Lung (tissue), 11 donors: ENCODE measurements at regions not wholly inside any gene's neighbourhood (a gene's known extent, or its start where the extent isn't known, plus 50 kb on each side); places are given as distances from the start of the nearest gene placed in this dataset.
A peak's percentile ranks its signal among the peaks of the same experiment; 100 is the strongest.

ENCODE experiments used
- ATAC-seq: fragments of 200-7000 bp; cut with Tn5 transposase; one replicate; pipeline ENCODE4 v1.9.1; 2020; ENCODE audit warnings: moderate number of reproducible peaks; ENCODE audit not compliant: insufficient read depth, low FRiP score
- DNase-seq, 3 donors: peaks; one replicate each; pipeline ENCODE4 v3.0.0-alpha.2; 2013 to 2017
- H3K27ac ChIP-seq, 2 donors: one replicate each; pipeline ENCODE4 v1.5.1; 2013; ENCODE audit warnings: mild to moderate bottlenecking in 2 of 2, moderate library complexity in 2 of 2, control low read depth in 1 of 2, inconsistent platforms in 1 of 2, low read depth in 1 of 2, low read length in 1 of 2
- H3K27me3 ChIP-seq, 3 donors: one replicate each; pipeline ENCODE4 v1.5.1; 2013; ENCODE audit warnings: low read length in 2 of 3; ENCODE audit not compliant: control insufficient read depth in 3 of 3, insufficient read depth in 3 of 3
- H3K36me3 ChIP-seq, 4 donors: one replicate each; pipeline ENCODE4 v1.5.1; 2013; ENCODE audit warnings: low read length in 4 of 4, mild to moderate bottlenecking in 1 of 4, moderate library complexity in 1 of 4; ENCODE audit not compliant: control insufficient read depth in 4 of 4, insufficient read depth in 4 of 4
- H3K4me1 ChIP-seq, 5 donors: one replicate each; pipeline ENCODE4 v1.5.1; 2013; ENCODE audit warnings: low read length in 5 of 5, mild to moderate bottlenecking in 2 of 5, moderate library complexity in 1 of 5; ENCODE audit not compliant: control insufficient read depth in 5 of 5, insufficient read depth in 5 of 5
- H3K4me3 ChIP-seq: one replicate; pipeline ENCODE4 v1.5.1; 2013; ENCODE audit warnings: mild to moderate bottlenecking, control low read depth, moderate library complexity
- H3K9ac ChIP-seq, 2 donors: one replicate each; pipeline ENCODE4 v1.5.1; 2013; ENCODE audit warnings: low read length in 2 of 2, control low read depth in 1 of 2; ENCODE audit not compliant: insufficient read depth in 1 of 2
- H3K9me3 ChIP-seq, 4 donors: one replicate each; pipeline ENCODE4 v1.5.1; 2013; ENCODE audit warnings: low read length in 3 of 4, mild to moderate bottlenecking in 1 of 4, moderate library complexity in 1 of 4; ENCODE audit not compliant: control insufficient read depth in 4 of 4, insufficient read depth in 3 of 4
- WGBS, 2 donors: extraction: QIAGEN DNeasy Blood & Tissue Kit; methylation state at CpG; one replicate each; pipeline ENCODE4 v1.1.7; 2013; 5-methylcytosine and 5-hydroxymethylcytosine counted together
- TF ChIP-seq, protein P1 (sequence below): IDR thresholded peaks from 2 replicates; pipeline ENCODE4 v1.5.1; 2012; ENCODE audit warnings: mild to moderate bottlenecking; ENCODE audit errors: control extremely low read depth, extremely low read depth
- donor health status: control.
- donor health status: control.
- donor health status: Bipolar disorder and iron deficiency.
- donor health status: healthy.
- donor health status: DM: yes; HTN: yes; CAD: no.

DNA sequence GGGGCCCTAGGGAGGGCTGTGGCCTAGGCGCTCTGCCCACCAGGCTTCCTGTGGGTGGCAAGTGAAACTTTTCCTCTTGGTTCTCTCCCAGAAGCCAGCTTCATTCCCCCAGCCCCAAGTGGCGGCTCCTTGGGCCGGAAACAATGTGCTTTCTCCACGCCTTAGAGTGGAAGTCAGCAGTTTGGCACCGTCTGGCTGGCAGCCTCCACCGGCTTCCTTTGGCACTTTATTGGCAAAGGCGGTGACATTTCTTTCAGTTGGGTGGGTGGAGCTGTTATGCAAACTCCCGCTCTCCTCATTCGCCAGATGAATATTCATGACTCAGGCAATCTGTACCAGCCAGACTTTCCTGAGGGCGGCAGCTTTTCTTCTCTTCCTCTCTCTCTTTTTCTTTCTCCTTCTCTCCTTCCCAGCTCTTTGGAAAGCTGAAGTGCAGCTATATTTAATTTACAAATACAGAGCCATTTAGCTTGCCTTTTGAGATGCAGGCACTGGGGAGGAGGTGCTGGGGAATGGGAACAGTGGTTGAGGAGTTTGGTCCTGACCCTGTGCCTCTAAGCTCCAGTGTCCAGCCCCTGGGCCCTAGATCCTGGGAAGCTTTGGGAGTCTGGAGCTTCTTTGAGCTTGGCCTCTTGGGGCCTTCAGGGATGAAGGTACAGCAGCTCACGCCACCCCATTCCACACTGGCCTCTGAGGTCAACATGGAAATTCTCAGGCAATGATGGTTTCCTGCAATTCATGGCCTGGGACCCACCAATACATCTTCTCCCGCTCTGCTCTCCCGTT lies 67.8 kb upstream of the POU3F1 start:
- H3K4me3 ChIP-seq: no peak overlapping the region
- H3K4me1 ChIP-seq: peaks cover 0 to 9% (median 0%) of the 10 kb centered on the region in 5 donors
- 51 to 55% methylated on average over 13 of the region's 13 CpGs for WGBS, 2 donors
- ATAC-seq: no peak
- H3K9ac ChIP-seq: no peak overlapping the region
- no peak overlapping the region for H3K27ac ChIP-seq
- peak in 1 of 3 donors; percentile 29 for DNase-seq
- TF ChIP-seq, protein P1, sequence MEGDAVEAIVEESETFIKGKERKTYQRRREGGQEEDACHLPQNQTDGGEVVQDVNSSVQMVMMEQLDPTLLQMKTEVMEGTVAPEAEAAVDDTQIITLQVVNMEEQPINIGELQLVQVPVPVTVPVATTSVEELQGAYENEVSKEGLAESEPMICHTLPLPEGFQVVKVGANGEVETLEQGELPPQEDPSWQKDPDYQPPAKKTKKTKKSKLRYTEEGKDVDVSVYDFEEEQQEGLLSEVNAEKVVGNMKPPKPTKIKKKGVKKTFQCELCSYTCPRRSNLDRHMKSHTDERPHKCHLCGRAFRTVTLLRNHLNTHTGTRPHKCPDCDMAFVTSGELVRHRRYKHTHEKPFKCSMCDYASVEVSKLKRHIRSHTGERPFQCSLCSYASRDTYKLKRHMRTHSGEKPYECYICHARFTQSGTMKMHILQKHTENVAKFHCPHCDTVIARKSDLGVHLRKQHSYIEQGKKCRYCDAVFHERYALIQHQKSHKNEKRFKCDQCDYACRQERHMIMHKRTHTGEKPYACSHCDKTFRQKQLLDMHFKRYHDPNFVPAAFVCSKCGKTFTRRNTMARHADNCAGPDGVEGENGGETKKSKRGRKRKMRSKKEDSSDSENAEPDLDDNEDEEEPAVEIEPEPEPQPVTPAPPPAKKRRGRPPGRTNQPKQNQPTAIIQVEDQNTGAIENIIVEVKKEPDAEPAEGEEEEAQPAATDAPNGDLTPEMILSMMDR: no peak
- no peaks in the 10 kb centered on the region for H3K36me3 ChIP-seq
- peaks cover 0 to 3% (median 0%) of the 10 kb centered on the region in 4 donors for H3K9me3 ChIP-seq
- no peaks in the 10 kb centered on the region for H3K27me3 ChIP-seq

DNA sequence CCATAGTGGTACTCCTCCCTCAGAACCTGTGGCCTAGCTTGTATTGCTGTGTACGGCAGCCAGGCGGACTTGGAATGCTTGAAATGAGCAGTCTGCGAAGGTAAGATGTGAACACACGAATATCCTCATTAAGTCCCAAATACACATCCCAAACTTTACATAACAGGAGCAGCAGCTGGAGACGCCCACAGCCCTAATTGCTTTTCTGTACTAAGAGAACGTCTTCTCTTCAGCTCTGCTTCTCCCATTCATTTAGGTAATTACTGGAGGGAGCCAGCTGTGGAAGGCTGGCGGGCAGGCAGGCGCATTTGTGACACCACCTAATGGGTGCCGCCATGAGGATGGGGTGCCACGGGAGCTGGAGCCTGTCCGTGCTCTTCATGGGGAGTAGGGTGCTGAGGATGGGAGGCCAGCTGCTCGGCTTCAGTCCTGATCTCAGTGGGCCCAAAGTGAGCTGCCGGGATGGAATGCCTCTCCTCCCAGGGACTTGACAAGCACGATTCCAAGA lies 66.6 kb upstream of the POU3F1 start:
- Histone ChIP-seq H3K4me3 (no peak overlapping the region), H3K9ac (no peak overlapping the region), H3K27ac (no peak overlapping the region), H3K4me1 (peaks cover 0 to 9% (median 0%) of the 10 kb centered on the region in 5 donors), H3K27me3 (no peaks in the 10 kb centered on the region), H3K36me3 (no peaks in the 10 kb centered on the region), H3K9me3 (no peaks in the 10 kb centered on the region)
- ATAC-seq (no peak), DNase-seq (no peak)
- TF ChIP-seq, protein P1: no peak
- 92 to 93% methylated on average over 14 of the region's 14 CpGs for WGBS, 2 donors

DNA sequence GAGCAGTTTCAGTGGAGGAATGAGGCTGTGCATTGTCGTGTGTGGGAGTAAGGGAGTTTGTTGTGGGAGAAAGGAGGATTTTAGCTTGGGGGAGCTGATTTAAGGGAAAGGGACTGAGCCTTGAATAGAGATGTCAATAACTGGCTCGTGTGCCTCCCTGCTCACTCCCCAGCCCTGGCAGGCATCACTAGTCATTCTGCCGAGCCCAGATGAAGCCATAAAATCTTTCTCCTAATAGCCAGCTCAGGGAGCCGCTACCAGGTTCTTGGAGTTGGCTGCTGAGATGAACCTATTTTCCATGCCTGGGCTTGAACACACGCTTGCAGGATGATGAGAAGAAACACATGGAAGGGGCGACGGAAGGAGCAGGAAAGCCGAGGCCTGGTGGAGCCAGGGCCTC lies 65.0 kb upstream of the POU3F1 start:
- 91 to 94% methylated on average over 8 of the region's 8 CpGs for WGBS, 2 donors
- DNase-seq (no peak), ATAC-seq (no peak)
- Histone ChIP-seq H3K4me1 (peaks cover 0 to 9% (median 0%) of the 10 kb centered on the region in 5 donors), H3K27ac (no peak overlapping the region), H3K9me3 (peaks cover 0 to 1% (median 0%) of the 10 kb centered on the region in 4 donors), H3K9ac (no peak overlapping the region), H3K4me3 (no peak overlapping the region), H3K27me3 (no peaks in the 10 kb centered on the region), H3K36me3 (no peaks in the 10 kb centered on the region)
- TF ChIP-seq, protein P1: no peak
